WTC11 (cell line): ENCODE measurements at regions not wholly inside any gene's neighbourhood (a gene's known extent, or its start where the extent isn't known, plus 50 kb on each side); places are given as distances from the start of the nearest gene placed in this dataset.

Experiments used
- ATAC-seq: fragments of 200-7000 bp; cut with Tn5 transposase; 2 replicates; pipeline ENCODE4 v1.10.0; 2021; ENCODE audit warnings: mild to moderate bottlenecking, moderate library complexity
- CTCF ChIA-PET: fragments of 300-600 bp; sonication (Branson Sonifier 250); formaldehyde crosslinking; loops from one replicate; lab custom pipeline; 2021; ENCODE audit warnings: antibody characterized with exemption; lab: Charles Lee
- POLR2A ChIA-PET: fragments of 350-600 bp; sonication (Branson Sonifier 250); formaldehyde crosslinking; loops from one replicate; lab custom pipeline; 2021; ENCODE audit warnings: antibody characterized with exemption; lab: Charles Lee
- DNase-seq: peaks from one replicate; pipeline ENCODE4 v3.0.0; 2021; ENCODE audit warnings: low spot score
- H3K27ac Mint-ChIP-seq: 2 replicates; pipeline ENCODE4 v1.8.0; 2021; ENCODE audit warnings: mixed read lengths
- H3K27me3 Mint-ChIP-seq: 2 replicates; pipeline ENCODE4 v1.8.0; 2021; ENCODE audit warnings: low read depth, mild to moderate bottlenecking, moderate library complexity, mixed read lengths
- H3K36me3 Mint-ChIP-seq: 2 replicates; pipeline ENCODE4 v1.8.0; 2021; ENCODE audit warnings: mixed read lengths
- H3K4me1 Mint-ChIP-seq: 2 replicates; pipeline ENCODE4 v1.8.0; 2022; ENCODE audit warnings: mixed read lengths
- H3K4me3 Mint-ChIP-seq: 2 replicates; pipeline ENCODE4 v1.8.0; 2021; ENCODE audit warnings: mild to moderate bottlenecking, moderate library complexity, mixed read lengths
- H3K9me3 Mint-ChIP-seq: 2 replicates; pipeline ENCODE4 v1.8.0; 2021; ENCODE audit warnings: mixed read lengths
- ARID4B ChIP-seq: sonication (generic); formaldehyde crosslinking; IDR thresholded peaks from 2 replicates; pipeline ENCODE4 v1.8.0; 2023; ENCODE audit warnings: missing genetic modification reagents, mild to moderate bottlenecking, borderline replicate concordance
- E2F5 ChIP-seq: sonication (generic); formaldehyde crosslinking; IDR thresholded peaks from 2 replicates; pipeline ENCODE4 v1.8.1; 2022; ENCODE audit warnings: mild to moderate bottlenecking, moderate library complexity, missing genetic modification reagents
- FOXP1 ChIP-seq: sonication (generic); formaldehyde crosslinking; IDR thresholded peaks from 2 replicates; pipeline ENCODE4 v1.8.0; 2022; ENCODE audit warnings: missing genetic modification reagents, mild to moderate bottlenecking, moderate library complexity, borderline replicate concordance
- GRHL2 ChIP-seq: fragments of 250-450 bp; sonication (Bioruptor Pico); IDR thresholded peaks from 2 replicates; pipeline ENCODE4 v1.8.0; 2022; ENCODE audit warnings: mild to moderate bottlenecking, moderate library complexity; ENCODE audit not compliant: insufficient replicate concordance, severe bottlenecking
- HMGXB4 ChIP-seq: sonication (generic); formaldehyde crosslinking; IDR thresholded peaks from 2 replicates; pipeline ENCODE4 v1.8.1; 2023; ENCODE audit warnings: mild to moderate bottlenecking, moderate library complexity, missing genetic modification reagents
- IRF2 ChIP-seq: sonication (generic); formaldehyde crosslinking; IDR thresholded peaks from 2 replicates; pipeline ENCODE4 v1.8.0; 2022; ENCODE audit warnings: low read depth, missing genetic modification reagents, borderline replicate concordance
- JUN ChIP-seq: sonication (generic); formaldehyde crosslinking; IDR thresholded peaks from 2 replicates; pipeline ENCODE4 v1.8.0; 2023; ENCODE audit warnings: mild to moderate bottlenecking, missing genetic modification reagents
- MLX ChIP-seq: sonication (generic); formaldehyde crosslinking; IDR thresholded peaks from 2 replicates; pipeline ENCODE4 v1.8.1; 2023; ENCODE audit warnings: mild to moderate bottlenecking, missing genetic modification reagents, moderate library complexity
- NR1H2 ChIP-seq: sonication (generic); formaldehyde crosslinking; IDR thresholded peaks from 2 replicates; pipeline ENCODE4 v1.9.0; 2021; ENCODE audit warnings: mild to moderate bottlenecking, moderate library complexity, missing genetic modification reagents
- NR2C2 ChIP-seq: sonication (generic); formaldehyde crosslinking; IDR thresholded peaks from 2 replicates; pipeline ENCODE4 v1.8.0; 2022; ENCODE audit warnings: mild to moderate bottlenecking, missing genetic modification reagents
- PRRX2 ChIP-seq: fragments of 250-450 bp; sonication (Bioruptor Pico); IDR thresholded peaks from 2 replicates; pipeline ENCODE4 v1.8.0; 2021; ENCODE audit warnings: mild to moderate bottlenecking
- RORB ChIP-seq: fragments of 250-450 bp; sonication (Bioruptor Pico); IDR thresholded peaks from 2 replicates; pipeline ENCODE4 v1.9.0; 2021; ENCODE audit warnings: mild to moderate bottlenecking
- SOX15 ChIP-seq: fragments of 250-450 bp; sonication (Bioruptor Pico); IDR thresholded peaks from 2 replicates; pipeline ENCODE4 v1.9.0; 2021; ENCODE audit warnings: mild to moderate bottlenecking
- TCF7 ChIP-seq: sonication (generic); formaldehyde crosslinking; IDR thresholded peaks from 2 replicates; pipeline ENCODE4 v1.8.0; 2022; ENCODE audit warnings: mild to moderate bottlenecking, low read depth, missing genetic modification reagents, moderate library complexity
- TEAD1 ChIP-seq: sonication (generic); formaldehyde crosslinking; IDR thresholded peaks from 2 replicates; pipeline ENCODE4 v1.8.0; 2022; ENCODE audit warnings: mild to moderate bottlenecking, missing genetic modification reagents
- ZNF219 ChIP-seq: sonication (generic); formaldehyde crosslinking; IDR thresholded peaks from 2 replicates; pipeline ENCODE4 v1.8.0; 2023; ENCODE audit warnings: missing genetic modification reagents, mild to moderate bottlenecking, borderline replicate concordance
- ZNF232 ChIP-seq: sonication (generic); formaldehyde crosslinking; IDR thresholded peaks from 2 replicates; pipeline ENCODE4 v1.8.0; 2022; ENCODE audit warnings: mild to moderate bottlenecking, missing genetic modification reagents
- ZNF396 ChIP-seq: fragments of 250-450 bp; sonication (Bioruptor Pico); IDR thresholded peaks from 2 replicates; pipeline ENCODE4 v1.8.0; 2021; ENCODE audit warnings: mild to moderate bottlenecking, moderate library complexity, borderline replicate concordance
- ZNF416 ChIP-seq: fragments of 250-450 bp; sonication (Bioruptor Pico); IDR thresholded peaks from 2 replicates; pipeline ENCODE4 v1.9.0; 2021; ENCODE audit warnings: mild to moderate bottlenecking, inconsistent platforms
- TF ChIP-seq, protein P1 (sequence below): fragments of 250-450 bp; sonication (Bioruptor Pico); conservative IDR thresholded peaks from 2 replicates; pipeline ENCODE4 v1.9.0; 2021; ENCODE audit warnings: mild to moderate bottlenecking
- TF ChIP-seq, protein P2 (sequence below): fragments of 250-450 bp; sonication (Bioruptor Pico); IDR thresholded peaks from 2 replicates; pipeline ENCODE4 v1.8.0; 2021; ENCODE audit warnings: mild to moderate bottlenecking

GRCh38 chr1:30637183-30637980, 86.0 kb downstream of the MATN1 start:
- DNase-seq (no peak), ATAC-seq (no peak)
- CTCF ChIA-PET = no interaction called here
- no peaks in the 10 kb centered on the region for H3K9me3 Mint-ChIP-seq
- H3K4me3 Mint-ChIP-seq = no peak overlapping the region
- H3K36me3 Mint-ChIP-seq = no peaks in the 10 kb centered on the region
- POLR2A ChIA-PET = no interaction called here
- no peak for TF ChIP-seq ZNF232 (CRISPR knock-in tag)
- TF ChIP-seq ZNF219 (CRISPR knock-in tag) = no peak
- TF ChIP-seq, protein P1, sequence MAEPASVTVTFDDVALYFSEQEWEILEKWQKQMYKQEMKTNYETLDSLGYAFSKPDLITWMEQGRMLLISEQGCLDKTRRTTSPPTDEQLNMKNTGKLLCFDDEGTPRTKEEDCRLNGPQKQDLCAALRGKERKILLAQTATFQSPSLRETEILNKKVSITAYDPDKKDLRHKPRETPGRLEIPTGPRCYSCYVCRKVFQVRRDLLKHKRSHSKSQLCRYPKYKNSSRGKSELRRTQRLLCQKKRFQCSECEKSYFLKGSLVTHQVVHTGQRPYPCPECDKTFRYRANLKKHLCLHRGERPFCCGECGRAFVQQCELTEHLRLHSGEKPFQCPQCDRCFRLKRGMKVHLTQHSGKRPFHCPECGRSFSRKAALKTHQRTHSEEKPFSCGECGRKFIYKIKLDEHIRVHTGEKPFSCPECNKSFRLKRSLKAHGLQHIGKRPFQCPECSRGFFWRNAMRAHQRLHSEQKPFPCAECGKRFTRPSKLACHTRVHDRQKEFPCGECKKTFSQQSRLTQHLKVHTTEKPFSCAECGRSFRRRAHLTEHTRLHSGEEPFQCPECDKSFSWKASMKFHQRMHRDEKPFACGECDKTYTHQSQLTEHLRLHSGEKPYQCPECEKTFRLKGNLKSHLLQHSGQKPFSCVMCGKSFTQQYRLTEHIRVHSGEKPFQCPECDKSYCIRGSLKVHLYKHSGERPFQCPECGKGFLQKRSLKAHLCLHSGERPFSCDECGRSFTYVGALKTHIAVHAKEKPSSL = no peak
- no peak for TF ChIP-seq ZNF396 (CRISPR knock-in tag)
- no peak for TF ChIP-seq E2F5 (CRISPR knock-in tag)
- TF ChIP-seq ZNF416 (CRISPR knock-in tag) = no peak
- TF ChIP-seq TCF7 (CRISPR knock-in tag) = no peak
- TF ChIP-seq HMGXB4 = no peak
- TF ChIP-seq, protein P2, sequence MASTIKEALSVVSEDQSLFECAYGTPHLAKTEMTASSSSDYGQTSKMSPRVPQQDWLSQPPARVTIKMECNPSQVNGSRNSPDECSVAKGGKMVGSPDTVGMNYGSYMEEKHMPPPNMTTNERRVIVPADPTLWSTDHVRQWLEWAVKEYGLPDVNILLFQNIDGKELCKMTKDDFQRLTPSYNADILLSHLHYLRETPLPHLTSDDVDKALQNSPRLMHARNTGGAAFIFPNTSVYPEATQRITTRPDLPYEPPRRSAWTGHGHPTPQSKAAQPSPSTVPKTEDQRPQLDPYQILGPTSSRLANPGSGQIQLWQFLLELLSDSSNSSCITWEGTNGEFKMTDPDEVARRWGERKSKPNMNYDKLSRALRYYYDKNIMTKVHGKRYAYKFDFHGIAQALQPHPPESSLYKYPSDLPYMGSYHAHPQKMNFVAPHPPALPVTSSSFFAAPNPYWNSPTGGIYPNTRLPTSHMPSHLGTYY = no peak
- no peak for TF ChIP-seq RORB (CRISPR knock-in tag)
- TF ChIP-seq FOXP1 (CRISPR knock-in tag) = no peak
- no peak for TF ChIP-seq PRRX2 (CRISPR knock-in tag)
- no peak for TF ChIP-seq NR1H2 (CRISPR knock-in tag)
- TF ChIP-seq JUN (CRISPR knock-in tag) = no peak
- no peaks in the 10 kb centered on the region for H3K4me1 Mint-ChIP-seq
- no peak overlapping the region for H3K27ac Mint-ChIP-seq
- H3K27me3 Mint-ChIP-seq = no peaks in the 10 kb centered on the region

DNA sequence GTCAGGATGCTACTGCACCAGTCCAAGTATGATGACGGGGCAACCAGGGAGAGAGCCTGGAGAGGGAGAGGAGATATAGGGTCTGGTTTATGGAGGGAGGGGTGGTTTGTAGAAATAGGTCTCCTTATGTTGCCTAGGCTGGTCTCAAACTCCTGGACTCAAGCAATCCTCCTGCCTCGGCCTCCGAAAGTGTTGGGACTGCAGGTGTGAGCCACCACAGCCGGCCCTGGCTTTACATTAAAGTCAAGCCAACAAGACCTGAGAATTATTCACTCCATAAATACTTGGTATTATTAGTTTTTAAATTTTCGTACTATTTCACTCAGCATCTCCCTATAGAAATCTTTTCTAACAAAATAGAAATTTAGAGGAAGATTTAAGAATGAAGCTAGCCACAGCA, 86.8 kb downstream of the MATN1 start:
- no peaks in the 10 kb centered on the region for H3K9me3 Mint-ChIP-seq
- no peaks in the 10 kb centered on the region for H3K36me3 Mint-ChIP-seq
- H3K27ac Mint-ChIP-seq = no peak overlapping the region
- no peaks in the 10 kb centered on the region for H3K27me3 Mint-ChIP-seq
- H3K4me1 Mint-ChIP-seq = no peaks in the 10 kb centered on the region
- TF ChIP-seq ARID4B (CRISPR knock-in tag) (no peak), NR2C2 (CRISPR knock-in tag) (no peak), IRF2 (CRISPR knock-in tag) (no peak), TEAD1 (CRISPR knock-in tag) (no peak), SOX15 (CRISPR knock-in tag) (no peak), JUN (CRISPR knock-in tag) (no peak), GRHL2 (CRISPR knock-in tag) (no peak), MLX (no peak)
- ChIA-PET CTCF (no interaction called here), POLR2A (no interaction called here)
- no peak overlapping the region for H3K4me3 Mint-ChIP-seq
- ATAC-seq (no peak), DNase-seq (no peak)
